WERI-Rb-1 (cell line): ENCODE measurements at regions not wholly inside any gene's neighbourhood (a gene's known extent, or its start where the extent isn't known, plus 50 kb on each side); places are given as distances from the start of the nearest gene placed in this dataset.

Experiments
- DNase-seq: peaks from one replicate; pipeline ENCODE4 v3.0.0-alpha.2; 2020
- H3K27ac ChIP-seq: fragments of 250-450 bp; sonication (Bioruptor Pico); 2 replicates; pipeline ENCODE4 v1.5.1; 2020; ENCODE audit warnings: mild to moderate bottlenecking, moderate library complexity
- H3K27me3 ChIP-seq: fragments of 250-450 bp; sonication (Bioruptor Pico); 2 replicates; pipeline ENCODE4 v1.5.1; 2021; ENCODE audit warnings: mild to moderate bottlenecking, low read depth, moderate library complexity; ENCODE audit not compliant: insufficient read depth, severe bottlenecking
- H3K36me3 ChIP-seq: fragments of 250-450 bp; sonication (Bioruptor Pico); 2 replicates; pipeline ENCODE4 v1.5.1; 2020; ENCODE audit warnings: mild to moderate bottlenecking, moderate library complexity
- H3K4me3 ChIP-seq: 2 replicates; pipeline ENCODE4 v1.5.1; 2011; ENCODE audit warnings: low read depth, mild to moderate bottlenecking, control low read depth, low read length
- H3K9me3 ChIP-seq: fragments of 250-450 bp; sonication (Bioruptor Pico); 2 replicates; pipeline ENCODE4 v1.5.1; 2021; ENCODE audit warnings: mild to moderate bottlenecking, moderate library complexity; ENCODE audit not compliant: severe bottlenecking
- CTCF ChIP-seq: IDR thresholded peaks from 2 replicates; pipeline ENCODE4 v1.5.1; 2011; ENCODE audit warnings: low read depth, mild to moderate bottlenecking, control low read depth, inconsistent platforms, low read length

- no peak for DNase-seq
- peaks cover 2% of the 10 kb centered on the region for H3K27me3 ChIP-seq
- no peak overlapping the region for H3K27ac ChIP-seq
- H3K9me3 ChIP-seq = no peaks in the 10 kb centered on the region
- no peak overlapping the region for H3K4me3 ChIP-seq
- no peak for TF ChIP-seq CTCF
- H3K36me3 ChIP-seq = no peaks in the 10 kb centered on the region
These were observed 195.5 kb upstream of the ATP6AP2 start for GRCh38 chrX:40385256-40385655.

DNA sequence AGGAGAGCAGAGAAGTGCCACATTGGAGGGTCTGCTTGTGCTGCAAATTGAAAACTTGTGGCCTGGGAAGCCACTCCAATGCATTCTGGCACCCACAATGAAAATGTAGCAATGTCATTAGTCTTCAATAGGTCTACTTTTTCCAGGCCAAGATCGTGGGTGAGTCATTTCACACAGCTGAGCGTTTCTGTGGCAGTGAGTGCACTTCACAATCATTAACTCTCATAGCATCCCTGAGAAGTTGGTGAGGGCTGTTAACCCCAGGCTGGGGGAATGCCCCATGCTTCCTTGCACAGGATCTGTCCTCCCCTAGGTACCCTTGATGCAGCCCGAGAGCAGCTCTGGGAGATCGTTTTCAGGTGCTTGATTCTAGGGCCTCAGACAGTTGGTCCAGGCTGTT is 196.8 kb upstream of the ATP6AP2 start:
- TF ChIP-seq CTCF = no peak
- Histone ChIP-seq H3K9me3 (no peaks in the 10 kb centered on the region), H3K4me3 (no peak overlapping the region), H3K27me3 (peaks cover 3% of the 10 kb centered on the region), H3K36me3 (no peaks in the 10 kb centered on the region), H3K27ac (no peak overlapping the region)
- no peak for DNase-seq

- no peak for TF ChIP-seq CTCF
- Histone ChIP-seq H3K9me3 (no peaks in the 10 kb centered on the region), H3K27ac (no peak overlapping the region), H3K4me3 (no peak overlapping the region), H3K36me3 (no peaks in the 10 kb centered on the region), H3K27me3 (peaks cover 2% of the 10 kb centered on the region)
- DNase-seq = no peak
These were observed 197.4 kb upstream of the ATP6AP2 start for GRCh38 chrX:40383360-40383759.

DNA sequence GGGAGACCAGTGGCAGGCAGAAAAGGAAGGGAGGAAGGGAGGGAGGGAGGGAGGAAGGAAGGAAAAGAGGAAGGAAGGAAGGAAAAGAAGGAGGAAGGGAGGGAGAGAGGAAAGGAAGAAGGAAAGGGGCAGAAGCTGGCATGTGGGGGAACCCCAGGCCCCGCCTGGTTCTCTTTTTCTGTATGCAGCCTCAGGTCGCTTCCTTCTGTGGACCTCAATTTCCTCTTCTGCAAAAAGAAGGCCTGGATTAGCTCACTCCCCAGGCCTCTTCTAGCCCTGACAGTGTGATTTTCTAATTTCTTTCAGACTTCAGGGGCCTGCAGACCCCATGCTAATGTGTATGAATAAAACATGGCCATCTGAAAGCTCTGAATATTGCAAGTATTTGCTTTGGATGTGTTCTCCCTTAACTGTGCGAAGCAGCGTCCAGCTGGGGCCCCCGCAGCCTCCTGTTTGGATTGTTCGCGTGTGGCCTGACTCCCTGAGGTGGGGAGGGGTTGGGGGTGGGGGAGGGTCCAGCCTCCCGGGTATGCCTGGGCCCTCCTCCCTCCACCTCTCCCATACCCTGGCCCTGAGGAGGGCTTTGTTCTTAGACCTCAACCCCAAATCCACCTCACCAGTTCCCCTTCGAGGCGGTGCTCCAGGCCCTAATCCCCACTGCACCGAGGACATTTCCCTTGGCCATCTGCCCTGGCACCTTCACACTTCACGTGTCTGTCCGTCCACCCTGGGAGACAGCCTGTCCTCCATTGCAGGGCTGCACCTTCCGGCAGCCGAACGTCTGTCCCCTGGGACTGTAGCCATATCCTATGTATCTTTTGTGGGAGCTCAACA is 199.9 kb upstream of the ATP6AP2 start:
- H3K27ac ChIP-seq = no peak overlapping the region; the same call in 1 of the 2 replicates
- TF ChIP-seq CTCF = no peak
- DNase-seq = peak; percentile 43

GRCh38 chrX:40377684-40378083 is 203.1 kb upstream of the ATP6AP2 start:
- no peak overlapping the region for H3K27ac ChIP-seq
- no peaks in the 10 kb centered on the region for H3K9me3 ChIP-seq
- H3K36me3 ChIP-seq = no peaks in the 10 kb centered on the region
- H3K27me3 ChIP-seq = peaks cover 2% of the 10 kb centered on the region
- no peak for TF ChIP-seq CTCF
- H3K4me3 ChIP-seq = no peak overlapping the region
- no peak for DNase-seq

More for the DNA sequence above, 199.9 kb upstream of the ATP6AP2 start:
- Histone ChIP-seq H3K9me3 (no peaks in the 10 kb centered on the region), H3K36me3 (no peaks in the 10 kb centered on the region), H3K27me3 (peaks cover 2% of the 10 kb centered on the region), H3K4me3 (no peak overlapping the region)

DNA sequence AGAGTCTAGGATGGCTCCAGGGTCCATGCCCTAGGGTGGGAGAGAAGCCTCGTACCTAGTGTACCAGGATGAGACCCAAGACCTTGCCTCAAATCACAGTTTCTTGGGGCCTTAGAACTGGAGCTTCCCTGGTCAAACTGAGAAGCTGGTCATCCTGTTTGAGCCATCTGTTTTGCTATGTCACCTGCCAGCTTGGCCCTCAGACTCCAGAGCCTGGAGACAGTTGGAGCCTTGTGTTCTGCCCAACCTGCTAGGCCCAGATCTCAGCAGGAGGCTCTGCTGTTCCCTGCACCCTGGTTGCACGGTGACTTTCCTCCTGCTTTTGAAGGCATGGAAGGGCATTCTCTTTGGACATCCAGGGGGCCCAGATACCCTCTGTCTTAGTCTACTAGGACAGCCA is 206.3 kb upstream of the ATP6AP2 start:
- no peak for TF ChIP-seq CTCF
- Histone ChIP-seq H3K27ac (no peak overlapping the region), H3K9me3 (no peaks in the 10 kb centered on the region), H3K27me3 (peaks cover 2% of the 10 kb centered on the region), H3K4me3 (no peak overlapping the region), H3K36me3 (no peaks in the 10 kb centered on the region)
- DNase-seq = no peak
